Small intestine (tissue), 7 donors: ENCODE measurements at regions not wholly inside any gene's neighbourhood (a gene's known extent, or its start where the extent isn't known, plus 50 kb on each side); places are given as distances from the start of the nearest gene placed in this dataset.

Experiments
- DNase-seq, 2 donors: peaks; one replicate each; pipeline versions ENCODE4 v3.0.0 to v3.0.0-alpha.2; 2013
- FAIRE-seq: peaks from 2 replicates; lab custom pipeline; 2012; peaks lifted over from hg19 to GRCh38; lab: Jason Lieb, UNC
- H3K27ac ChIP-seq, 3 donors: one replicate each; pipeline ENCODE4 v1.5.1; 2013; ENCODE audit warnings: low read length in 2 of 3, mild to moderate bottlenecking in 2 of 3, control low read depth in 1 of 3, inconsistent platforms in 1 of 3, low read depth in 1 of 3, moderate library complexity in 1 of 3
- H3K27me3 ChIP-seq, 3 donors: one replicate each; pipeline ENCODE4 v1.6.1; 2013; ENCODE audit warnings: low read length in 3 of 3, inconsistent platforms in 1 of 3; ENCODE audit not compliant: control insufficient read depth in 3 of 3, insufficient read depth in 3 of 3
- H3K36me3 ChIP-seq, 3 donors: one replicate each; pipeline ENCODE4 v1.6.1; 2013; ENCODE audit warnings: low read length in 3 of 3, inconsistent platforms in 1 of 3, low read depth in 1 of 3, mild to moderate bottlenecking in 1 of 3, moderate library complexity in 1 of 3; ENCODE audit not compliant: control insufficient read depth in 3 of 3, insufficient read depth in 2 of 3
- H3K4me1 ChIP-seq, 3 donors: one replicate each; pipeline ENCODE4 v1.6.1; 2013; ENCODE audit warnings: low read length in 2 of 3, inconsistent platforms in 1 of 3, low read depth in 1 of 3, mild to moderate bottlenecking in 1 of 3, moderate library complexity in 1 of 3; ENCODE audit not compliant: control insufficient read depth in 3 of 3, insufficient read depth in 2 of 3
- H3K4me3 ChIP-seq, 3 donors: one replicate each; pipeline ENCODE4 v1.5.1; 2013; ENCODE audit warnings: low read length in 3 of 3, control low read depth in 1 of 3, inconsistent platforms in 1 of 3, low read depth in 1 of 3, mild to moderate bottlenecking in 1 of 3, moderate library complexity in 1 of 3
- H3K9me3 ChIP-seq, 2 donors: one replicate each; pipeline ENCODE4 v1.6.1; 2013; ENCODE audit warnings: low read depth in 1 of 2, low read length in 1 of 2; ENCODE audit not compliant: control insufficient read depth in 2 of 2, insufficient read depth in 1 of 2
- WGBS, 3 donors: extraction: QIAGEN DNeasy Blood & Tissue Kit; methylation state at CpG; one replicate each; pipeline ENCODE4 v1.1.7; 2013; 5-methylcytosine and 5-hydroxymethylcytosine counted together
- donor health status: healthy with polysubstance abuse.
- donor health status: control.
- donor health status: control.
- donor health status: Bipolar disorder and iron deficiency.
- donor health status: healthy.

DNA sequence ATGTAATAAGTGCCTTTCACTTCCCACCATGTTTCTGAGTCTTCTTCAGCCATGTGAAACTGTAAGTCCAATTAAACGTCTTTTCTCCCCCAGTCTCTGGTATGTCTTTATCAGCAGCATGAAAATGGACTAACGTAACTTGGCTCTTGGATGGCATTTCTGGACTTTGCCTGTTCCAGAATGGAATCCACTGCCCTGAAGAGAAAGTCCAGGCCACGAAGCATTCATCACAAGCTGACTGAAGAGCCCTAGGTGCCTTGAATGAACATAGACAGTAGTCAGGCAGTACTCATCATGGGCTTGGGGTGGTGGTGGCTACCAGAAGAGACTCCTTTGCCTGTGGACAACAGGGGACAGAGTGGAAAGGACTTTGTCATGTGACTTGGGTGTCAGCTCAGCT lies 1505.0 kb downstream of the SI start:
- WGBS, 3 donors: 48 to 73% (median 57%) methylated on average over 3 of the region's 3 CpGs
- Histone ChIP-seq H3K27me3 (no peaks in the 10 kb centered on the region), H3K9me3 (peaks cover 0 to 6% of the 10 kb centered on the region in 2 donors), H3K4me3 (no peak overlapping the region), H3K36me3 (no peaks in the 10 kb centered on the region), H3K27ac (no peak overlapping the region), H3K4me1 (no peaks in the 10 kb centered on the region)
- DNase-seq (no peak), FAIRE-seq (no peak)

DNA sequence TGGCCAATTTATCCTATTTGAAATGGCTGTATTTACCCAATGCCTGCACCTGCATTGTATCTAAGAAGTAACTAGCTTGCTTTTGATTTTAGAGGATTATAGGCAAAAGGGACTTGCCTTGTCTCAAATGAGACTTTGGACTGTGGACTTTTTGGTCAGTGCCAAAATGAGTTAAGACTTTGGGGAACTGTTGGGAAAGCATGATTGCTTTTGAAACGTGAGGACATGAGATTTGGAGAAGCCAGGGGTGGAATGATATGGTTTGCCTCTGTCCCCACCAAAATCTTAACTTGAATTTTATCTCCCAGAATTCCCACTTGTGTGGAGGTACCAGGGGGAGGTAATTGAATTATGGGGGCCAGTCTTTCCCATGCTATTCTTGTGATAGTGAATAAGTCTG lies 1505.4 kb downstream of the SI start:
- DNase-seq (no peak), FAIRE-seq (no peak)
- Histone ChIP-seq H3K27me3 (no peaks in the 10 kb centered on the region), H3K4me3 (no peak overlapping the region), H3K4me1 (no peaks in the 10 kb centered on the region), H3K27ac (no peak overlapping the region), H3K9me3 (peaks cover 0 to 6% of the 10 kb centered on the region in 2 donors), H3K36me3 (no peaks in the 10 kb centered on the region)
- WGBS, 3 donors: 14 to 30% (median 21%) methylated on average over 1 of the region's 1 CpG

GRCh38 chr3:163563485-163563884 lies 1514.8 kb downstream of the SI start:
- Histone ChIP-seq H3K27me3 (no peaks in the 10 kb centered on the region), H3K9me3 (no peaks in the 10 kb centered on the region), H3K4me3 (no peak overlapping the region), H3K36me3 (no peaks in the 10 kb centered on the region), H3K4me1 (no peaks in the 10 kb centered on the region), H3K27ac (no peak overlapping the region)
- FAIRE-seq (no peak), DNase-seq (no peak)
- WGBS, 3 donors: 20 to 51% (median 21%) methylated on average over 1 of the region's 1 CpG

- DNase-seq: no peak
Measured at GRCh38 chr3:163562625-163563024, 1515.7 kb downstream of the SI start.

DNA sequence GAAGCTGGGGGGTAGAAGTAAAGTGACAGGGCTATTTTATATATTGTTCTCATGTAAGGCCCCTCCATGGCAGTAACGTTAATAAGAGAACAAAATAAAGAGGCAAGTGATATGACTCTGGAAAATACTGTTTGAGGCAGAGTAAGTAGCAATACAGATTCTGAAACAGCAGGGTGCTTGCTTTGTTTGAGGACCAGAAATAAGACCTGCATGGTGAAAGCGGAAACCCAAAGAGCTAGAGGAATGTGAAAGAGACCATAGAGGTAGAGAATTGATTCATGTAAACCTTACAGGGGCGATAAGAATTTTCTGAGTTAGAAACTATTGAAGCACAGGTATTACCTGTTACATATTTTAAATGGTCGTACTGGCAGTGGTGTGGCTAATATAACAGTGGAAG lies 1517.1 kb downstream of the SI start:
- Histone ChIP-seq H3K36me3 (no peaks in the 10 kb centered on the region), H3K4me1 (no peaks in the 10 kb centered on the region), H3K4me3 (no peak overlapping the region), H3K27me3 (no peaks in the 10 kb centered on the region), H3K9me3 (no peaks in the 10 kb centered on the region), H3K27ac (no peak overlapping the region)
- DNase-seq (no peak), FAIRE-seq (no peak)
- WGBS, 3 donors: 64 to 74% (median 74%) methylated on average over 4 of the region's 4 CpGs

More at GRCh38 chr3:163562625-163563024, 1515.7 kb downstream of the SI start:
- no peaks in the 10 kb centered on the region for H3K4me1 ChIP-seq
- H3K36me3 ChIP-seq: no peaks in the 10 kb centered on the region
- H3K27me3 ChIP-seq: no peaks in the 10 kb centered on the region
- no peak for FAIRE-seq
- no peak overlapping the region for H3K27ac ChIP-seq
- WGBS, 3 donors: 45 to 72% (median 62%) methylated on average over 2 of the region's 2 CpGs
- no peaks in the 10 kb centered on the region for H3K9me3 ChIP-seq
- no peak overlapping the region for H3K4me3 ChIP-seq

GRCh38 chr3:163560459-163560858 lies 1517.8 kb downstream of the SI start:
- DNase-seq: no peak
- Histone ChIP-seq H3K9me3 (no peaks in the 10 kb centered on the region), H3K27me3 (no peaks in the 10 kb centered on the region), H3K4me3 (no peak overlapping the region), H3K36me3 (no peaks in the 10 kb centered on the region), H3K27ac (no peak overlapping the region), H3K4me1 (no peaks in the 10 kb centered on the region)
- 56 to 71% (median 65%) methylated on average over 2 of the region's 2 CpGs for WGBS, 3 donors
- FAIRE-seq: no peak

DNA sequence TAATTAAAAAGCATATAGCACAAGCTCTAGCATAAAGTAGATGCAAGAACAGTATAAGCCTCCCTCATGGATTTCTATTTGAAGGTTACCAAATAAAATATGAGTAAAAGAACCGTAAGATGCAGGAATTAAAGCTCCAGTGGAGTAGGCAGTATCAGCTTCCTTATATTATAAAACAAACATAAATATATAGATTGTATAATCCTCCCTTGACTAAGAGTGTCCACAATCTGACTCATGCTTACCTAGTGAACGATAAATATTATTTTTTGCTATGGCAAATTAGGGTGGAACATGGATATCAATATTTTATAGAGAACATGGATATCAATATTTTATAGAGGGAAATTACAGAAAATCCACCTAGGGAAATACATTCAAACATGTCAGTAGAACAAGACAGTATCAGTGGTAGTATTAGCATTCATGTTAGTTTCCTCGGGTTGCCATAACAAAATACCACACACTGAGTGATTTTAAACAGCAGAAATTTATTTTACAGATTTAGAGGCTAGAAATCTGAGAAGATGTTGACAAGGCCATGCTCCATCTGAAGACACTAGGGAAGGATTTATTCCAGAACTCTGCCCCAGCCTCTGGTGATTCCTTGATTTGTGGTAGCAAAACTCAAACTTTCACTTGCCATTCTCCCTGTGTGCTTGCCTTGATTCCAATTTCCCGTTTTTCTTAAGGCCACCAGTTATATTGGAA lies 1521.3 kb downstream of the SI start:
- no peak for FAIRE-seq
- H3K27me3 ChIP-seq: no peaks in the 10 kb centered on the region
- 77 to 86% (median 81%) methylated on average over 4 of the region's 4 CpGs for WGBS, 3 donors
- H3K4me3 ChIP-seq: no peak overlapping the region
- no peaks in the 10 kb centered on the region for H3K36me3 ChIP-seq
- H3K4me1 ChIP-seq: no peaks in the 10 kb centered on the region
- H3K27ac ChIP-seq: no peak overlapping the region
- no peak for DNase-seq
- H3K9me3 ChIP-seq: no peaks in the 10 kb centered on the region

DNA sequence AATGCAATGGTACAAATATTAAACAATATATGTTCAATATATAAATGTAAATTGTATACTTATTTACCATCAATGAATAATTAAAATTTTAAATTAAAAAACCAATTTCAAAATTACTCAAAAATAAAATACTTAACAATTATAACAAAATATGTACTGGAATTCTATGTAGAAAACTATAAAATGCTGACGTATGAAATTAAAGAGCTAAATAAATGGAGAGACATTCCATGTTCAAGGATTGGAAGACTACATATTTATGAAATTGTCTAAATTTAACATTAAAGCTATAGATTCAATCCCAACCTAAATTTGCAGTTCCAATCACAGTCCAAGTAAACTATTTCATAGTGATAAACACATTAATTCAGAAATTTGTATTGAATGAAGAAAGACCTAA lies 1522.4 kb downstream of the SI start:
- no peak for DNase-seq
- peaks cover 0 to 3% of the 10 kb centered on the region in 2 donors for H3K9me3 ChIP-seq
- H3K27me3 ChIP-seq: no peaks in the 10 kb centered on the region
- no peaks in the 10 kb centered on the region for H3K4me1 ChIP-seq
- WGBS, 3 donors: 10 to 58% (median 35%) methylated on average over 1 of the region's 1 CpG
- no peak overlapping the region for H3K4me3 ChIP-seq
- no peak for FAIRE-seq
- H3K36me3 ChIP-seq: no peaks in the 10 kb centered on the region
- H3K27ac ChIP-seq: no peak overlapping the region

DNA sequence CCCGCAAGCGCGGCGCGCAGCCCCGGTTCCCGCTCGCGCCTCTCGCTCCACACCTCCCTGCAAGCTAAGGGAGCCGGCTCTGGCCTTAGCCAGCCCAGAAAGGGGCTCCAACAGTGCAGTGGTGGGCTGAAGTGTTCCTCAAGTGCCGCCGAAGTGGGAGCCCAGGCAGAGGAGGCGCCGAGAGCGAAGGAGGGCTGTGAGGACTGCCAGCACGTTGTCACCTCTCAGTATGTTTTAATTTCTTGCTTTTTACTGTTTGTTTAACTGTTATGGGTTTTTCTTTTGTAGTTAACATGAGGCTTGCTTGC lies 1525.7 kb downstream of the SI start:
- Histone ChIP-seq H3K27me3 (no peaks in the 10 kb centered on the region), H3K27ac (no peak overlapping the region), H3K4me3 (no peak overlapping the region), H3K4me1 (no peaks in the 10 kb centered on the region), H3K9me3 (peaks cover 0 to 3% of the 10 kb centered on the region in 2 donors), H3K36me3 (no peaks in the 10 kb centered on the region)
- WGBS, 3 donors: 90 to 94% (median 91%) methylated on average over 17 of the region's 17 CpGs
- DNase-seq: no peak
- FAIRE-seq: no peak
